ENCODE measurements at regions not wholly inside any gene's neighbourhood (a gene's known extent, or its start where the extent isn't known, plus 50 kb on each side); places are given as distances from the start of the nearest gene placed in this dataset.

DNA sequence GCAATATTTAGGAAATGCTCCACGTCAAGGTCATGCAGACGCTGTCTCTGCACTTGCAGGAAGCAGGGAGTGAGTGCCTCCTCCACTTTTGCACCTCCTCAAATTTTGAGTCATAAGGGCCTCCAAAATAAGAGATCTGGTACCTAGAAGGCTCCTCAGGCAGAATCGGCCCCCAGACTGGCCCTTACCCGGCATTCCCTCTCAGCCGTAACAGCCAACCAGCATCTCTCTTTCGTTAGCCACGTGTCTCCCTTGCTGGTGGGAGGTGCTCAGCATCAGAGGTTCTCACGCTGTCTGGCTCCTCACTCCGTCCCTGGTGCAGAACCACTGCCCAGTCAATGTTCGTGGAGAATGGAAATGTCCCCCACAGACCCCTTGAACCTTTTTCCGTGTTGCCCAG, 75.3 kb downstream of the ANKRD60 start:
- Histone ChIP-seq H3K27ac (no peak overlapping the region), H3K4me3 (no peak overlapping the region), H3K9me3 (no peaks in the 10 kb centered on the region), H3K27me3 (no peaks in the 10 kb centered on the region), H3K36me3 (no peaks in the 10 kb centered on the region), H3K4me1 (no peaks in the 10 kb centered on the region)
- intact Hi-C loops (cut with DNase I; ENCODE audit: low total_unique reads): no loop called here
- TF ChIP-seq POLR2A (IDR thresholded peaks at IDR 0.05): no peak
- TF ChIP-seq, protein P1, sequence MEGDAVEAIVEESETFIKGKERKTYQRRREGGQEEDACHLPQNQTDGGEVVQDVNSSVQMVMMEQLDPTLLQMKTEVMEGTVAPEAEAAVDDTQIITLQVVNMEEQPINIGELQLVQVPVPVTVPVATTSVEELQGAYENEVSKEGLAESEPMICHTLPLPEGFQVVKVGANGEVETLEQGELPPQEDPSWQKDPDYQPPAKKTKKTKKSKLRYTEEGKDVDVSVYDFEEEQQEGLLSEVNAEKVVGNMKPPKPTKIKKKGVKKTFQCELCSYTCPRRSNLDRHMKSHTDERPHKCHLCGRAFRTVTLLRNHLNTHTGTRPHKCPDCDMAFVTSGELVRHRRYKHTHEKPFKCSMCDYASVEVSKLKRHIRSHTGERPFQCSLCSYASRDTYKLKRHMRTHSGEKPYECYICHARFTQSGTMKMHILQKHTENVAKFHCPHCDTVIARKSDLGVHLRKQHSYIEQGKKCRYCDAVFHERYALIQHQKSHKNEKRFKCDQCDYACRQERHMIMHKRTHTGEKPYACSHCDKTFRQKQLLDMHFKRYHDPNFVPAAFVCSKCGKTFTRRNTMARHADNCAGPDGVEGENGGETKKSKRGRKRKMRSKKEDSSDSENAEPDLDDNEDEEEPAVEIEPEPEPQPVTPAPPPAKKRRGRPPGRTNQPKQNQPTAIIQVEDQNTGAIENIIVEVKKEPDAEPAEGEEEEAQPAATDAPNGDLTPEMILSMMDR (IDR thresholded peaks at IDR 0.05): no peak
- DNase-seq: no peak

DNA sequence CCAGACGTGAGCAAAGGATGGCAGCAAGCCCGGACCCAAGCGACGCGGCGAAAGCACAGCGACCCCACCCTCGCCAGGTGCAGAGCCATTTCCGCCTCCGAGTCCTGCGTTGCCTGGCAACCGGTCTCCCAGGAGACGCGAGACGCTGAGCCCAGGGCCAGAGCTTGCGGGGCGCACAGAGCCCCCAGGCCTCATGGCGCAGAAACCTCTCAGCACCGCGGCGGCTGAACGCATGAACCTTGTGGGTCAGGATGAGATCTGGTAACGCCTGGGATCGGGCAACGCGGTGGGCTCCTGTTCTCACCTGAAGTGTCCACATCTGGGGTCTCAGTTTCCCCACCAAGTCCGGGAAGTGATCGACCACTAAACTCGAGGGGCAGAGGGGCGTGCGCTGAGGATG, 77.7 kb downstream of the ANKRD60 start:
- H3K36me3 ChIP-seq: no peaks in the 10 kb centered on the region
- H3K4me1 ChIP-seq: no peaks in the 10 kb centered on the region
- no peak overlapping the region for H3K27ac ChIP-seq
- intact Hi-C loops (cut with DNase I; ENCODE audit: low total_unique reads): no loop called here
- no peak for DNase-seq
- no peaks in the 10 kb centered on the region for H3K9me3 ChIP-seq
- no peak for TF ChIP-seq POLR2A (IDR thresholded peaks at IDR 0.05)
- TF ChIP-seq, protein P1 (IDR thresholded peaks at IDR 0.05): no peak
- no peaks in the 10 kb centered on the region for H3K27me3 ChIP-seq
- no peak overlapping the region for H3K4me3 ChIP-seq

DNA sequence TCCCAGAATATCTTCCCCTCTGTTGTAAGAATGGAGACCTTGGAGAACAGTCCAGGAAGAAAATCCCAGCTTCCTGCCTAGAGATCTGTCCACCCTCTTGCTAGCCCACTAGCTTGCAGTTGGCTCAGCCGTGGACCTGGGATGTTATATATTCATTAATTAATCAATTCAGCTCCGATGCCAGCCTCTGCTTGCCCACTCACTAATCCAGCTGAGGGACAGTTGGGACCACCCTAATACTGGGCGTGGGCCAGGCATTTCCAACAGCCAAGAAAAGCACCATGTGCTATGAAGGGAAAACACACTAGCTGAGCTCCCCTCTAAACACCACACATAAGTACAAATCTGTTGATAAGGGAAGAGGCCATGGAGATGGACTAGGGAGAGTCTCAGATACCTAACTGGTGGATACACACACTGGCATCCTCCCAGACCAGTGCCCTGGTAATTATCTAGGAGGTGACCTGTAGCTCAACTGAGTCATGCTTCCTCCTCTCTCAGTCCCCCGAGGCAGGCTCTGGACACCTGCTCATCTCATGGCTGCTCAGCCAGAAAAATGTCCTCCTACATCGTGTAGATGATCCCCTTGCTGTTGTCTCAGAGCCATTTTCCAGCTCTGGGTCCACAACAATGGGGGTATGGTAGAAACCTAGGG, 78.9 kb downstream of the ANKRD60 start:
- intact Hi-C loops (cut with DNase I; ENCODE audit: low total_unique reads): no loop called here
- no peak overlapping the region for H3K27ac ChIP-seq
- no peak for TF ChIP-seq POLR2A (IDR thresholded peaks at IDR 0.05)
- TF ChIP-seq, protein P1 (IDR thresholded peaks at IDR 0.05): no peak

DNA sequence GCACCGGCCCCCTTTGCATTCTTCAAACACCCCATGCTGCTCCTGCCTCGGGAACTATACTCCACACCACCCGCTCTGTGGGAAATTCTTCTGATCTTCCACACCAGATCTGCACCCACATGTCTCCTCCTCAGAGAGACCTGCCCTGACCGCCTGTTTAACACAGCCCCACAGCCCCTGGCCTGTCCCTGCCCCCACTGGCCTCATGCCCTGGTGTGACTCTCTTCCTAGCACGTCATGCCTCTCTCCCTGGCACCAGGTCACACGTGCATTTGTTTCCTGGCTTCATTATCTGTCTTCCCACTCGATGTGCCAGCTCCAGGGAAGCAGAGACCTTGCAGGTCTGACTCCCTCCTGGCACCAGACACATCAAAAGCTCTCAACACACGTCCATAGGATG, 79.6 kb downstream of the ANKRD60 start:
- intact Hi-C loops (cut with DNase I; ENCODE audit: low total_unique reads): no loop called here
- H3K9me3 ChIP-seq: no peaks in the 10 kb centered on the region
- no peaks in the 10 kb centered on the region for H3K36me3 ChIP-seq
- no peak overlapping the region for H3K27ac ChIP-seq
- no peaks in the 10 kb centered on the region for H3K27me3 ChIP-seq
- no peak for DNase-seq
- no peak for TF ChIP-seq POLR2A (IDR thresholded peaks at IDR 0.05)
- TF ChIP-seq, protein P1 (IDR thresholded peaks at IDR 0.05): no peak
- no peak overlapping the region for H3K4me3 ChIP-seq
- no peaks in the 10 kb centered on the region for H3K4me1 ChIP-seq

More for the DNA sequence above, 78.9 kb downstream of the ANKRD60 start:
- DNase-seq: no peak
- H3K36me3 ChIP-seq: no peaks in the 10 kb centered on the region
- H3K9me3 ChIP-seq: no peaks in the 10 kb centered on the region
- no peaks in the 10 kb centered on the region for H3K27me3 ChIP-seq
- H3K4me1 ChIP-seq: no peaks in the 10 kb centered on the region
- H3K4me3 ChIP-seq: no peak overlapping the region

DNA sequence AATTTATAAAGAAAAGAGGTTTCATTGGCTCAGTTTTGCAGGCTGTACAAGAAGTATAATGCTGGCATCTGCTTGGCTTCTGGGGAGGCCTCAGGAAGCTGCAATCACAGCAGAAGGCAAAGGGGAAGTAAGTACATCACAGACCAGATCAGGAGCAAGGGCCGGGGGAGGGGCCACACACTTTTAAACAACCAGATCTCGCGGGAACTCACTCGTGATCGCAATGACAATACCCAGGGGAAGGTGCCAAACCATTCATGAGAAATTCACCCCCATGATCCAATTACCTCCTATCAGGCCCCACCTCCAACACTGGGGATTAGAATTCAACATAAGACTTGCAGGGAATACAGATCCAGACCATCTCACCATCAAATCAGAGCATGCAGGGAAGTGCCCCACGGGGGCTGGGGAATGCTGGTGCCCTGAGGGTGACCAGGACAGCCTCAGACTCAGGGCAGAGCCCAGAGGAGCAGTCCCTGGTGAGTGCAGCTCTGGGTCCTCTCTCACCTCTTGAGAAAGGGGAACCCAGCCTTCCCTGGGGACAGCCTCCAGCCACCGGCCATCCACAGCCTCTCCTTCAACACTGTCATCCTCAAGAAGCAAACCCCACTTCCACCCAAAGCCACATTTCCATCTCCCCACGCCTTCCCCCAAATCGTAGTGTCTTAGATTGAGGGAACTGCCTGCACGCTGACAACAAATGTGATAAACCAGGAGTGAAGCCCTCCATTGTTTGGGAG, 80.7 kb downstream of the ANKRD60 start:
- Histone ChIP-seq H3K36me3 (no peaks in the 10 kb centered on the region), H3K9me3 (no peaks in the 10 kb centered on the region), H3K4me1 (no peaks in the 10 kb centered on the region), H3K27ac (no peak overlapping the region), H3K4me3 (no peak overlapping the region), H3K27me3 (no peaks in the 10 kb centered on the region)
- no peak for TF ChIP-seq POLR2A (IDR thresholded peaks at IDR 0.05)
- TF ChIP-seq, protein P1 (IDR thresholded peaks at IDR 0.05): no peak
- intact Hi-C loops (cut with DNase I; ENCODE audit: low total_unique reads): no loop called here
- no peak for DNase-seq

All from uterus (tissue), 3 donors.